T-cell (primary cell): ENCODE measurements at regions not wholly inside any gene's neighbourhood (a gene's known extent, or its start where the extent isn't known, plus 50 kb on each side); places are given as distances from the start of the nearest gene placed in this dataset.

Source experiments
- ATAC-seq, 4 experiments: fragments of 200-7000 bp in 3 of 4; fragments of 150-1000 bp in 1 of 4; cut with Tn5 transposase; replicated peaks in 1 of 4; 1 replicate in 3 of 4; 2 replicates in 1 of 4; pipeline ENCODE4 v1.10.0; 2021; ENCODE audit warnings: moderate library complexity in 3 of 4, mild to moderate bottlenecking in 2 of 4, moderate number of reproducible peaks in 1 of 4
- CTCF ChIA-PET, 2 donors: fragments of 300-600 bp; sonication (Branson Sonifier 250); formaldehyde crosslinking; loops; one replicate each; lab custom pipeline; 2022; ENCODE audit warnings: antibody characterized with exemption in 2 of 2; lab: Charles Lee
- POLR2A ChIA-PET, 2 donors: fragments of 300-600 bp; sonication (Branson Sonifier 250); formaldehyde crosslinking; loops; one replicate each; lab custom pipeline; 2022; ENCODE audit warnings: antibody characterized with exemption in 2 of 2; lab: Charles Lee
- DNase-seq, 35 experiments: peaks; one replicate each; pipeline versions ENCODE4 v3.0.0 to v3.0.0-alpha.2; 2013 to 2023
- H3K27ac ChIP-seq: one replicate; pipeline ENCODE4 v1.5.1; 2013; ENCODE audit warnings: low read length
- H3K27me3 ChIP-seq, 2 experiments: replicated peaks in 1 of 2; 1 replicate in 1 of 2; 2 replicates in 1 of 2; pipeline versions ENCODE4 v1.6.1 to v1.7.0; 2013; ENCODE audit warnings: low read length in 1 of 2, mixed read lengths in 1 of 2; ENCODE audit not compliant: control insufficient read depth in 2 of 2, insufficient read depth in 2 of 2; ENCODE audit errors: extremely low read depth in 1 of 2
- H3K36me3 ChIP-seq, 2 donors: 1 replicate in 1 of 2; 2 replicates in 1 of 2; pipeline versions ENCODE4 v1.6.1 to v1.7.0; 2013; ENCODE audit warnings: low read length in 1 of 2; ENCODE audit not compliant: control insufficient read depth in 2 of 2, insufficient read depth in 1 of 2; ENCODE audit errors: extremely low read depth in 1 of 2
- H3K4me1 ChIP-seq, 2 experiments: 1 replicate in 1 of 2; 2 replicates in 1 of 2; pipeline versions ENCODE4 v1.6.1 to v1.7.0; 2013; ENCODE audit warnings: low read length in 2 of 2, mixed read lengths in 1 of 2; ENCODE audit not compliant: insufficient read depth in 2 of 2, control insufficient read depth in 1 of 2; ENCODE audit errors: extremely low read depth in 1 of 2
- H3K4me3 ChIP-seq, 2 donors: 1 replicate in 1 of 2; 2 replicates in 1 of 2; pipeline versions ENCODE4 v1.5.1 to v1.7.0; 2013; ENCODE audit warnings: mild to moderate bottlenecking in 2 of 2, low read length in 1 of 2, moderate library complexity in 1 of 2; ENCODE audit not compliant: control insufficient read depth in 1 of 2; ENCODE audit errors: extremely low read depth in 1 of 2
- H3K9me3 ChIP-seq: 2 replicates; pipeline ENCODE4 v1.7.0; 2013
- H3K27ac Mint-ChIP-seq, 2 donors: one replicate each; pipeline ENCODE4 v1.8.0; 2020 to 2021; ENCODE audit warnings: mild to moderate bottlenecking in 2 of 2, mixed read lengths in 2 of 2
- H3K27me3 Mint-ChIP-seq, 2 donors: one replicate each; pipeline ENCODE4 v1.8.0; 2021 to 2022; ENCODE audit warnings: mixed read lengths in 2 of 2
- H3K36me3 Mint-ChIP-seq: one replicate; pipeline ENCODE4 v1.8.0; 2021; ENCODE audit warnings: mixed read lengths
- H3K4me1 Mint-ChIP-seq, 3 donors: one replicate each; pipeline ENCODE4 v1.8.0; 2020 to 2022; ENCODE audit warnings: mixed read lengths in 3 of 3, mild to moderate bottlenecking in 1 of 3
- H3K4me3 Mint-ChIP-seq, 3 donors: one replicate each; pipeline ENCODE4 v1.8.0; 2020 to 2022; ENCODE audit warnings: mild to moderate bottlenecking in 3 of 3, mixed read lengths in 3 of 3, moderate library complexity in 3 of 3
- H3K9me3 Mint-ChIP-seq, 3 donors: one replicate each; pipeline ENCODE4 v1.8.0; 2020 to 2022; ENCODE audit warnings: mixed read lengths in 3 of 3
- WGBS: methylation state at CpG from one replicate; pipeline ENCODE4 v1.1.5; 2013; ENCODE audit warnings: missing lambda C conversion rate; ENCODE audit not compliant: insufficient coverage; 5-methylcytosine and 5-hydroxymethylcytosine counted together

GRCh38 chr4:11328401-11328800 is 100.3 kb downstream of the HS3ST1 start:
- H3K36me3 ChIP-seq, result no peaks in the 10 kb centered on the region
- DNase-seq, result no peak
- H3K9me3 ChIP-seq, result no peaks in the 10 kb centered on the region
- POLR2A ChIA-PET, result no interaction called here
- WGBS, result 29% methylated on average over 1 of the region's 2 CpGs
- ATAC-seq, result no peak
- no peak overlapping the region for H3K27ac ChIP-seq
- H3K27me3 ChIP-seq, result no peaks in the 10 kb centered on the region
- no peaks in the 10 kb centered on the region for H3K4me1 Mint-ChIP-seq
- H3K4me1 ChIP-seq, result no peaks in the 10 kb centered on the region
- H3K36me3 Mint-ChIP-seq, result no peaks in the 10 kb centered on the region
- H3K4me3 ChIP-seq, result no peak overlapping the region
- CTCF ChIA-PET, result no interaction called here
- peaks cover 1 to 11% (median 3%) of the 10 kb centered on the region in 3 donors for H3K9me3 Mint-ChIP-seq
- H3K4me3 Mint-ChIP-seq, result no peak overlapping the region
- H3K27ac Mint-ChIP-seq, result no peak overlapping the region
- peaks cover 0 to 7% of the 10 kb centered on the region in 2 donors for H3K27me3 Mint-ChIP-seq

GRCh38 chr4:11326021-11326420 is 102.7 kb downstream of the HS3ST1 start:
- no peak overlapping the region for H3K27ac ChIP-seq
- 29% methylated on average over 2 of the region's 2 CpGs for WGBS
- H3K4me3 Mint-ChIP-seq, result no peak overlapping the region
- ATAC-seq (no peak), DNase-seq (no peak)
- no peaks in the 10 kb centered on the region for H3K4me1 ChIP-seq
- CTCF ChIA-PET, result no interaction called here
- H3K36me3 Mint-ChIP-seq, result no peaks in the 10 kb centered on the region
- no peak overlapping the region for H3K4me3 ChIP-seq
- peaks cover 0 to 3% of the 10 kb centered on the region in 2 donors for H3K27me3 Mint-ChIP-seq
- H3K9me3 Mint-ChIP-seq, result peaks cover 7 to 30% (median 13%) of the 10 kb centered on the region in 3 donors
- no peak overlapping the region for H3K27ac Mint-ChIP-seq
- H3K36me3 ChIP-seq, result no peaks in the 10 kb centered on the region
- H3K9me3 ChIP-seq, result no peaks in the 10 kb centered on the region
- no peaks in the 10 kb centered on the region for H3K27me3 ChIP-seq
- POLR2A ChIA-PET, result no interaction called here
- H3K4me1 Mint-ChIP-seq, result no peaks in the 10 kb centered on the region

GRCh38 chr4:11323771-11324170 is 104.9 kb downstream of the HS3ST1 start:
- Histone ChIP-seq H3K36me3 (no peaks in the 10 kb centered on the region), H3K27ac (no peak overlapping the region), H3K27me3 (no peaks in the 10 kb centered on the region), H3K9me3 (no peaks in the 10 kb centered on the region), H3K4me1 (no peaks in the 10 kb centered on the region), H3K4me3 (no peak overlapping the region)
- ChIA-PET CTCF (no interaction called here), POLR2A (interaction anchor here in 1 of 2 donors (0.6 kb wide), 1 partner anchor 41 kb away, joined by 3 read pairs; no protein-coding TSS in a partner anchor)
- ATAC-seq (no peak), DNase-seq (no peak)
- H3K4me3 Mint-ChIP-seq, result no peak overlapping the region
- H3K27ac Mint-ChIP-seq, result no peak overlapping the region
- peaks cover 12 to 30% (median 13%) of the 10 kb centered on the region in 3 donors for H3K9me3 Mint-ChIP-seq
- H3K36me3 Mint-ChIP-seq, result no peaks in the 10 kb centered on the region
- H3K27me3 Mint-ChIP-seq, result peaks cover 0 to 3% of the 10 kb centered on the region in 2 donors
- no peaks in the 10 kb centered on the region for H3K4me1 Mint-ChIP-seq

- H3K9me3 ChIP-seq, result no peaks in the 10 kb centered on the region
- no peaks in the 10 kb centered on the region for H3K4me1 Mint-ChIP-seq
- H3K4me3 Mint-ChIP-seq, result no peak overlapping the region
- H3K4me1 ChIP-seq, result no peaks in the 10 kb centered on the region
- H3K27ac Mint-ChIP-seq, result no peak overlapping the region
- WGBS, result 72% methylated on average over 5 of the region's 6 CpGs
- no peak overlapping the region for H3K4me3 ChIP-seq
- H3K36me3 ChIP-seq, result no peaks in the 10 kb centered on the region
- H3K9me3 Mint-ChIP-seq, result peaks cover 0 to 9% (median 8%) of the 10 kb centered on the region in 3 donors
- DNase-seq (no peak), ATAC-seq (no peak)
- H3K27ac ChIP-seq, result no peak overlapping the region
- H3K27me3 ChIP-seq, result no peaks in the 10 kb centered on the region
- ChIA-PET POLR2A (no interaction called here), CTCF (interaction anchor here in 1 of 2 donors (0.6 kb wide), 1 partner anchor 14 kb away, joined by 3 read pairs; no protein-coding TSS in a partner anchor)
- H3K36me3 Mint-ChIP-seq, result no peaks in the 10 kb centered on the region
- H3K27me3 Mint-ChIP-seq, result peaks cover 3% of the 10 kb centered on the region in 2 donors
These were observed 115.3 kb downstream of the HS3ST1 start for GRCh38 chr4:11313157-11313943.

GRCh38 chr4:11312389-11312788 is 116.3 kb downstream of the HS3ST1 start:
- Mint-ChIP-seq H3K27me3 (peaks cover 3% of the 10 kb centered on the region in 2 donors), H3K36me3 (no peaks in the 10 kb centered on the region), H3K27ac (no peak overlapping the region), H3K4me1 (no peaks in the 10 kb centered on the region), H3K9me3 (peaks cover 4 to 9% (median 8%) of the 10 kb centered on the region in 3 donors), H3K4me3 (no peak overlapping the region)
- peaks cover 2% of the 10 kb centered on the region for H3K9me3 ChIP-seq
- H3K4me3 ChIP-seq, result no peak overlapping the region
- no peak for DNase-seq
- H3K4me1 ChIP-seq, result no peaks in the 10 kb centered on the region
- POLR2A ChIA-PET, result no interaction called here
- H3K27ac ChIP-seq, result no peak overlapping the region
- ATAC-seq, result no peak
- no peaks in the 10 kb centered on the region for H3K36me3 ChIP-seq
- CTCF ChIA-PET, result no interaction called here
- H3K27me3 ChIP-seq, result no peaks in the 10 kb centered on the region

- H3K36me3 ChIP-seq, result no peaks in the 10 kb centered on the region
- Mint-ChIP-seq H3K4me1 (peaks cover 0 to 2% (median 0%) of the 10 kb centered on the region in 3 donors), H3K27me3 (peaks cover 6 to 8% of the 10 kb centered on the region in 2 donors), H3K9me3 (no peaks in the 10 kb centered on the region), H3K36me3 (no peaks in the 10 kb centered on the region), H3K4me3 (no peak overlapping the region), H3K27ac (no peak overlapping the region)
- ChIA-PET POLR2A (no interaction called here), CTCF (no interaction called here)
- ATAC-seq, result no peak
- no peak for DNase-seq
- 78% methylated on average over 1 of the region's 4 CpGs for WGBS
- H3K4me1 ChIP-seq, result no peaks in the 10 kb centered on the region
- no peak overlapping the region for H3K4me3 ChIP-seq
- H3K27me3 ChIP-seq, result no peaks in the 10 kb centered on the region
- H3K27ac ChIP-seq, result no peak overlapping the region
- no peaks in the 10 kb centered on the region for H3K9me3 ChIP-seq
These were observed 127.5 kb downstream of the HS3ST1 start for GRCh38 chr4:11301075-11301660.
